Endodermal cell (in vitro differentiated cells): ENCODE measurements at regions not wholly inside any gene's neighbourhood (a gene's known extent, or its start where the extent isn't known, plus 50 kb on each side); places are given as distances from the start of the nearest gene placed in this dataset.

ENCODE experiments used
- DNase-seq: peaks from one replicate; pipeline ENCODE4 v3.0.0-alpha.2; 2017
- H3K27ac ChIP-seq: 2 replicates; pipeline ENCODE4 v1.5.1; 2013; ENCODE audit warnings: mild to moderate bottlenecking, low read depth, low read length, moderate library complexity
- H3K27me3 ChIP-seq: 2 replicates; pipeline ENCODE4 v1.6.1; 2013; ENCODE audit warnings: mild to moderate bottlenecking, low read length, moderate library complexity; ENCODE audit not compliant: insufficient read depth, control insufficient read depth, poor library complexity, severe bottlenecking
- H3K36me3 ChIP-seq: 2 replicates; pipeline ENCODE4 v1.7.0; 2013; ENCODE audit warnings: mild to moderate bottlenecking, low read length, moderate library complexity; ENCODE audit not compliant: control insufficient read depth, insufficient read depth
- H3K4me1 ChIP-seq: one replicate; pipeline ENCODE4 v1.7.0; 2013; ENCODE audit warnings: low read length; ENCODE audit not compliant: control insufficient read depth, insufficient read depth
- H3K4me3 ChIP-seq: 2 replicates; pipeline ENCODE4 v1.5.1; 2013; ENCODE audit warnings: mild to moderate bottlenecking, low read length, moderate library complexity
- H3K9ac ChIP-seq: 2 replicates; pipeline ENCODE4 v1.6.1; 2013; ENCODE audit warnings: mild to moderate bottlenecking, low read length, moderate library complexity; ENCODE audit not compliant: poor library complexity, severe bottlenecking; ENCODE audit errors: extremely low read depth
- H3K9me3 ChIP-seq: 2 replicates; pipeline ENCODE4 v1.6.1; 2013; ENCODE audit warnings: mild to moderate bottlenecking, low read length, moderate library complexity; ENCODE audit not compliant: control insufficient read depth
- H3K27ac Mint-ChIP-seq: 2 replicates; pipeline ENCODE4 v1.8.0; 2020; ENCODE audit warnings: mixed read lengths
- H3K27me3 Mint-ChIP-seq: 2 replicates; pipeline ENCODE4 v1.8.0; 2021; ENCODE audit warnings: mild to moderate bottlenecking, mixed read lengths; ENCODE audit not compliant: insufficient read depth
- H3K36me3 Mint-ChIP-seq: 2 replicates; pipeline ENCODE4 v1.8.0; 2020; ENCODE audit warnings: low read depth, mixed read lengths
- H3K4me1 Mint-ChIP-seq: 2 replicates; pipeline ENCODE4 v1.8.0; 2020; ENCODE audit warnings: mixed read lengths
- H3K4me3 Mint-ChIP-seq: 2 replicates; pipeline ENCODE4 v1.8.0; 2020; ENCODE audit warnings: mild to moderate bottlenecking, moderate library complexity, mixed read lengths
- H3K9me3 Mint-ChIP-seq: 2 replicates; pipeline ENCODE4 v1.8.0; 2020; ENCODE audit warnings: mild to moderate bottlenecking, mixed read lengths
- CTCF ChIP-seq: fragments of 200-600 bp; sonication (generic); conservative IDR thresholded peaks from 2 replicates; pipeline ENCODE4 v1.5.0; 2021; ENCODE audit warnings: antibody characterized with exemption, mild to moderate bottlenecking
- WGBS, 2 experiments: methylation state at CpG; one replicate each; pipeline versions ENCODE4 v1.1.5 to v1.1.7; 2013; ENCODE audit warnings: missing lambda C conversion rate in 2 of 2, mixed read lengths in 1 of 2; ENCODE audit not compliant: insufficient coverage in 1 of 2, insufficient read length in 1 of 2; 5-methylcytosine and 5-hydroxymethylcytosine counted together

GRCh38 chr4:114226179-114226578 lies 246.7 kb upstream of the ARSJ start:
- no peak overlapping the region for H3K27ac Mint-ChIP-seq
- WGBS, 2 experiments = 54 to 90% methylated on average over 2 to 3 of the region's 3 CpGs
- Histone ChIP-seq H3K9ac (no peak overlapping the region), H3K4me1 (no peaks in the 10 kb centered on the region), H3K27me3 (no peaks in the 10 kb centered on the region), H3K9me3 (no peaks in the 10 kb centered on the region), H3K36me3 (no peaks in the 10 kb centered on the region), H3K27ac (no peak overlapping the region), H3K4me3 (no peak overlapping the region)
- H3K36me3 Mint-ChIP-seq = no peaks in the 10 kb centered on the region
- DNase-seq = no peak
- H3K4me1 Mint-ChIP-seq = no peaks in the 10 kb centered on the region
- H3K27me3 Mint-ChIP-seq = no peaks in the 10 kb centered on the region
- no peak overlapping the region for H3K4me3 Mint-ChIP-seq
- H3K9me3 Mint-ChIP-seq = no peaks in the 10 kb centered on the region
- TF ChIP-seq CTCF = no peak

- H3K4me1 Mint-ChIP-seq = no peaks in the 10 kb centered on the region
- Histone ChIP-seq H3K9ac (no peak overlapping the region), H3K36me3 (no peaks in the 10 kb centered on the region), H3K27me3 (no peaks in the 10 kb centered on the region), H3K4me1 (no peaks in the 10 kb centered on the region), H3K27ac (no peak overlapping the region), H3K4me3 (no peak overlapping the region), H3K9me3 (no peaks in the 10 kb centered on the region)
- 85 to 92% methylated on average over 4 to 7 of the region's 7 CpGs for WGBS, 2 experiments
- H3K9me3 Mint-ChIP-seq = no peaks in the 10 kb centered on the region
- no peak for DNase-seq
- TF ChIP-seq CTCF = no peak
- H3K27me3 Mint-ChIP-seq = no peaks in the 10 kb centered on the region
- H3K36me3 Mint-ChIP-seq = no peaks in the 10 kb centered on the region
- no peak overlapping the region for H3K4me3 Mint-ChIP-seq
- no peak overlapping the region for H3K27ac Mint-ChIP-seq
Observed at GRCh38 chr4:114226968-114227760, 247.7 kb upstream of the ARSJ start.

GRCh38 chr4:114229706-114230105 lies 250.3 kb upstream of the ARSJ start:
- 90 to 94% methylated on average over 1 to 3 of the region's 3 CpGs for WGBS, 2 experiments
- DNase-seq = no peak
- H3K27ac Mint-ChIP-seq = no peak overlapping the region
- H3K27me3 ChIP-seq = no peaks in the 10 kb centered on the region
- no peaks in the 10 kb centered on the region for H3K9me3 ChIP-seq
- no peak overlapping the region for H3K4me3 Mint-ChIP-seq
- no peaks in the 10 kb centered on the region for H3K4me1 ChIP-seq
- no peak overlapping the region for H3K4me3 ChIP-seq
- H3K27ac ChIP-seq = no peak overlapping the region
- H3K9ac ChIP-seq = no peak overlapping the region
- no peaks in the 10 kb centered on the region for H3K36me3 Mint-ChIP-seq
- TF ChIP-seq CTCF = no peak
- no peaks in the 10 kb centered on the region for H3K9me3 Mint-ChIP-seq
- no peaks in the 10 kb centered on the region for H3K36me3 ChIP-seq
- H3K27me3 Mint-ChIP-seq = no peaks in the 10 kb centered on the region
- no peaks in the 10 kb centered on the region for H3K4me1 Mint-ChIP-seq
